Psoas muscle (tissue), 7 donors: ENCODE measurements at regions not wholly inside any gene's neighbourhood (a gene's known extent, or its start where the extent isn't known, plus 50 kb on each side); places are given as distances from the start of the nearest gene placed in this dataset.

Experiments
- ATAC-seq, 4 donors: fragments of 200-7000 bp; cut with Tn5 transposase; one replicate each; pipeline ENCODE4 v1.9.1; 2020; ENCODE audit warnings: moderate library complexity in 3 of 4, mild to moderate bottlenecking in 2 of 4
- DNase-seq, 2 donors: peaks; one replicate each; pipeline ENCODE4 v3.0.0-alpha.2; 2020
- H3K27ac ChIP-seq: fragments of 200-600 bp; one replicate; pipeline ENCODE4 v1.8.0; 2022
- H3K27me3 ChIP-seq, 3 donors: fragments of 200-600 bp in 1 of 3; one replicate each; pipeline versions ENCODE4 v1.6.1 to v1.8.0; 2013 to 2022; ENCODE audit warnings: low read length in 2 of 3, mild to moderate bottlenecking in 2 of 3, moderate library complexity in 1 of 3; ENCODE audit not compliant: insufficient read depth in 3 of 3
- H3K36me3 ChIP-seq, 2 donors: fragments of 200-600 bp in 1 of 2; one replicate each; pipeline versions ENCODE4 v1.6.1 to v1.8.0; 2013 to 2022; ENCODE audit warnings: low read depth in 1 of 2, mild to moderate bottlenecking in 1 of 2, moderate library complexity in 1 of 2; ENCODE audit not compliant: insufficient read depth in 1 of 2
- H3K4me1 ChIP-seq: fragments of 200-600 bp; one replicate; pipeline ENCODE4 v1.8.0; 2022
- H3K4me3 ChIP-seq: fragments of 200-600 bp; one replicate; pipeline ENCODE4 v1.8.0; 2022; ENCODE audit warnings: mild to moderate bottlenecking
- H3K9me3 ChIP-seq: fragments of 200-600 bp; one replicate; pipeline ENCODE4 v1.8.0; 2022
- WGBS, 3 donors: extraction: QIAGEN DNeasy Blood & Tissue Kit; methylation state at CpG; one replicate each; pipeline versions ENCODE4 v1.1.6 to v1.1.7; 2013; 5-methylcytosine and 5-hydroxymethylcytosine counted together
- intact Hi-C, 2 donors: fragments of 100-400 bp; cut with DNase I; formaldehyde crosslinking; loops; one replicate each; pipeline versions ENCODE4 v1.11.0 to v1.14.2; 2022
- TF ChIP-seq, protein P1 (sequence below): fragments of 200-600 bp; IDR thresholded peaks from one replicate; pipeline ENCODE4 v1.8.0; 2022; ENCODE audit warnings: antibody characterized with exemption
- donor health status: healthy with polysubstance abuse.
- donor health status: DM: no; HTN: no; CAD: no; lungs with moderate emphysema.
- donor health status: Bipolar disorder and iron deficiency.
- donor health status: healthy.
- donor health status: DM: yes; HTN: yes; CAD: no.
- donor health status: DM: no; HTN: no; CAD: no.
- donor health status: DM: yes; HTN: yes; CAD: no.

DNA sequence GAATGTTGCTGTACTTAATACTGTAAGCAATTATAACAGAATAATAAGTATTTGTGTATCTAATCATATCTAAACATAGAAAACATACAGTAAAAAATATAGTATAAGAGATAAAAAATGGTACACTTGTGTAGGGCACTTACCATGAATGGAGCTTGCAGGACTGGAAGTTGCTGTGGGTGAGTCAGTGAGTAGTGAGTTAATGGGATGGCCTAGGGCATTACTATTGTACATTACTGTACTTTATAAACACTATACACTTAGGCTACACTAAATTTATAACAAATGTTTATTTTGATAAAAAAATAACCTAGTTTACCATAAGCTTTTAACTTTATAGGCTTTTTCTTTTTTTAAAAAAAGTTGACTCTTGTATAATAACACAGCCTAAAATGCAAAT lies 1071.2 kb upstream of the SEL1L start:
- H3K27me3 ChIP-seq: no peaks in the 10 kb centered on the region
- intact Hi-C loops: no loop called here
- DNase-seq: no peak
- no peaks in the 10 kb centered on the region for H3K4me1 ChIP-seq
- peaks cover 7% of the 10 kb centered on the region for H3K9me3 ChIP-seq
- no peak for ATAC-seq
- TF ChIP-seq, protein P1, sequence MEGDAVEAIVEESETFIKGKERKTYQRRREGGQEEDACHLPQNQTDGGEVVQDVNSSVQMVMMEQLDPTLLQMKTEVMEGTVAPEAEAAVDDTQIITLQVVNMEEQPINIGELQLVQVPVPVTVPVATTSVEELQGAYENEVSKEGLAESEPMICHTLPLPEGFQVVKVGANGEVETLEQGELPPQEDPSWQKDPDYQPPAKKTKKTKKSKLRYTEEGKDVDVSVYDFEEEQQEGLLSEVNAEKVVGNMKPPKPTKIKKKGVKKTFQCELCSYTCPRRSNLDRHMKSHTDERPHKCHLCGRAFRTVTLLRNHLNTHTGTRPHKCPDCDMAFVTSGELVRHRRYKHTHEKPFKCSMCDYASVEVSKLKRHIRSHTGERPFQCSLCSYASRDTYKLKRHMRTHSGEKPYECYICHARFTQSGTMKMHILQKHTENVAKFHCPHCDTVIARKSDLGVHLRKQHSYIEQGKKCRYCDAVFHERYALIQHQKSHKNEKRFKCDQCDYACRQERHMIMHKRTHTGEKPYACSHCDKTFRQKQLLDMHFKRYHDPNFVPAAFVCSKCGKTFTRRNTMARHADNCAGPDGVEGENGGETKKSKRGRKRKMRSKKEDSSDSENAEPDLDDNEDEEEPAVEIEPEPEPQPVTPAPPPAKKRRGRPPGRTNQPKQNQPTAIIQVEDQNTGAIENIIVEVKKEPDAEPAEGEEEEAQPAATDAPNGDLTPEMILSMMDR: no peak
- no peak overlapping the region for H3K4me3 ChIP-seq
- H3K27ac ChIP-seq: no peak overlapping the region
- H3K36me3 ChIP-seq: no peaks in the 10 kb centered on the region

DNA sequence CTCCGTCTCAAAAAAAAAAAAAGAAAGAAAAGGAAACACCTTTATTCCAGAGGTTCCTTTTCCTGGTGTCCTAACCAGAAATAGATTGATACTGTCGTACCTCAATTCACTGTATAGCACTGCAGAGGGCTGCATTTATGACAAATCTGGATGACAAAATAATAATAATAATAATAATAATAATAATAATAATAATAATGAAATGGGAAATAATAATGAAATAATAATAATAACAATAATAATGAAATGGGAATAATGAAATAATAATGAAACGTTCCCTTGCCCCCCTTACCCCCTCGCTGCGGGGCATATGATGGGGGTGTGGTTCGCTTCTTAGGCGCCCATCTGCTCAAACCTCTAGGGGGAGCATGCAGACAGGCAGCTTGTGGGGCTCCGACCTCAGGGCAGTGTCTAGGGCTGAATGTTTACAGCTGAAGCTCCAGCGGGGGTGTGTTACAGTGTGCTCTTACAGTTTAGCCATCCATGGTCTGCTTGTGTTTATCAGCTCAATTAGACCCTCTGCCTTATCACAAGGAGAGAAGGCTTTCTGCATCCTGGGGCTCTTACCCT lies 1088.3 kb upstream of the SEL1L start:
- H3K4me1 ChIP-seq: no peaks in the 10 kb centered on the region
- H3K9me3 ChIP-seq: no peaks in the 10 kb centered on the region
- H3K27ac ChIP-seq: no peak overlapping the region
- H3K36me3 ChIP-seq: no peaks in the 10 kb centered on the region
- intact Hi-C loops: no loop called here
- H3K4me3 ChIP-seq: no peak overlapping the region
- TF ChIP-seq, protein P1: no peak
- no peak for DNase-seq
- no peak for ATAC-seq
- H3K27me3 ChIP-seq: no peaks in the 10 kb centered on the region
- 86 to 89% (median 89%) methylated on average over 9 of the region's 9 CpGs for WGBS, 3 donors

DNA sequence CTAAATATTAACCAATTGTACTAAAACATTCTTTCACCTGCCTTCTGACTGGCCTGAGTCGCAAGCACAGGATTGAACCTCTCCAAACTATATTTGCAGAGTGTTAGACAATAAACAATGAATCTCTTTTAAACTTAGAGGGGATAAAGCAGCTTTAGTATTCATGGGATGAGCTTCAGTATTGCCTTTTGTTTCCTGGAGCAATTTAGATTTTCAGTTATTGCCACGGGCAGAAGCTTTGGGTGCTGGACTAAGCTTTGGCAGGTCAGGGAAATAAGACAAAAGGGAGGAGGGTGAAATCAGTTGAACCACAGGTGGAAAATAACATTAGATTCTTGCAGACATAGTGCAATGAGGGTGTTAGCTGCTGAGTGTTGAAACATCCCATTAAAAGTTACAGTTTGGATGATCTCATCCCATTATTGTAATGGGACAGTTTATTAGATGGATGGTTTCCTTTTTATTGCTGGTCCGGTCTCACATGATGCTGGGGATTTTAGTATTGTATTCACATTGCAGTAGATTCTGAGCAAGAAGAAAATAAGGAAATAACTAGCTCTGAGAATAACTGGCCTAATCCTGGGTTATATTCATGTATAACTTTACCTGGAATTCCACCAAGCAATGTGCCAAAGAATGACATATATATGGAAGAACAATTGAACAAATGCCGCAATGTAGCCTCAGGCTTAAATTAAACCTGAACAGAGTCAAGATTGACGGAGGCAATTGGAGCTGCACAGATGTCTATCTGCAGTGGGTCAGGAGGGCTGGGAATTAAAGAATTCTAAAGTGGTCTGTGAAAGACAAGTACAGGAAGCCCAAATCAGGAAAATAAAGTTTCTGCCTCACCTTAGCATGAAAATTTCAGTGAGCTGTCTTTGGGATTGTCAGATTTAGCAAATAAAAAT lies 1092.8 kb upstream of the SEL1L start:
- ATAC-seq (no peak), DNase-seq (no peak)

DNA sequence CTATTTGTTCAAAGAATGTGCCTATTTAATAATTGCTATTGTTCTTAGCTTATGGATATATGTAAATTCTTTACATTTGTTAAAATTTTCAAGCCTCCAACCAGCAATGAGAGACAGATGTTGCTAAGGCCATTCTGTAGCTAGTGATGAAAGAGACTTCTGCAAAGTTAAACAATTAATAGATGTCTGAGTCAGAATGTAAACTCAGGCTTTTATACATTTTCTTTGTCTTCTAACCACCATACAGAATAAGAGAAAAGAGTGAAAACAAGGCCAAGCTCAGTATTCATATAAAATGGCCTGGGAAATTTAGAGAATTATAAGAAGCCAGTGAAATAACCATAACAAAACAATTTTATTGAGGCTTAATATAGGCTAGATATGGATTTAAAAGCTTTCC lies 1102.3 kb upstream of the SEL1L start:
- ATAC-seq: no peak
- Histone ChIP-seq H3K27me3 (no peaks in the 10 kb centered on the region), H3K4me3 (no peak overlapping the region), H3K27ac (no peak overlapping the region), H3K9me3 (no peaks in the 10 kb centered on the region), H3K4me1 (no peaks in the 10 kb centered on the region), H3K36me3 (no peaks in the 10 kb centered on the region)
- intact Hi-C loops: no loop called here
- DNase-seq: no peak
- TF ChIP-seq, protein P1: no peak

More for the DNA sequence above, 1092.8 kb upstream of the SEL1L start:
- no peaks in the 10 kb centered on the region for H3K36me3 ChIP-seq
- no peaks in the 10 kb centered on the region for H3K9me3 ChIP-seq
- no peaks in the 10 kb centered on the region for H3K4me1 ChIP-seq
- TF ChIP-seq, protein P1: no peak
- no peak overlapping the region for H3K27ac ChIP-seq
- intact Hi-C loops: no loop called here
- no peaks in the 10 kb centered on the region for H3K27me3 ChIP-seq
- no peak overlapping the region for H3K4me3 ChIP-seq
- 65 to 70% (median 66%) methylated on average over 5 of the region's 5 CpGs for WGBS, 3 donors
